GM23338 (cell line): ENCODE measurements at regions not wholly inside any gene's neighbourhood (a gene's known extent, or its start where the extent isn't known, plus 50 kb on each side); places are given as distances from the start of the nearest gene placed in this dataset.

ENCODE experiments used
- EZH2 ChIP-seq: fragments of 200-600 bp; sonication (generic); IDR thresholded peaks from one replicate; pipeline ENCODE4 v1.8.0; 2017; ENCODE audit warnings: antibody characterized with exemption, mild to moderate bottlenecking, low read depth; ENCODE audit not compliant: unreplicated experiment
- NANOG ChIP-seq: IDR thresholded peaks from 2 replicates; pipeline ENCODE4 v1.6.1; 2016; ENCODE audit warnings: antibody characterized with exemption, borderline replicate concordance
- REST ChIP-seq: IDR thresholded peaks from one replicate; pipeline ENCODE4 v1.6.1; 2018; ENCODE audit warnings: antibody characterized with exemption; ENCODE audit not compliant: unreplicated experiment
- STAT1 ChIP-seq: IDR thresholded peaks from one replicate; pipeline ENCODE4 v1.6.1; 2016; ENCODE audit warnings: antibody characterized with exemption; ENCODE audit not compliant: unreplicated experiment
- ZNF114 ChIP-seq: fragments of 250-450 bp; sonication (Bioruptor Pico); IDR thresholded peaks from 2 replicates; pipeline ENCODE4 v1.5.0; 2020; ENCODE audit warnings: mild to moderate bottlenecking, moderate library complexity
- ZNF331 ChIP-seq: fragments of 250-450 bp; sonication (Bioruptor Pico); IDR thresholded peaks from 2 replicates; pipeline ENCODE4 v1.5.0; 2020; ENCODE audit warnings: low read depth, mild to moderate bottlenecking, moderate library complexity
- ZNF462 ChIP-seq: fragments of 250-450 bp; sonication (Bioruptor Pico); IDR thresholded peaks from 2 replicates; pipeline ENCODE4 v1.5.0; 2020; ENCODE audit warnings: mild to moderate bottlenecking, moderate library complexity

GRCh38 chr21:35853321-35854239 lies 206.7 kb downstream of the SETD4 start (continued):
- no peak for TF ChIP-seq ZNF462
- TF ChIP-seq NANOG = no peak
- TF ChIP-seq STAT1 = no peak
- TF ChIP-seq ZNF114 (CRISPR knock-in tag) = no peak
- TF ChIP-seq ZNF331 (CRISPR knock-in tag) = no peak
- no peak for TF ChIP-seq EZH2
- no peak for TF ChIP-seq REST
